ENCODE measurements at regions not wholly inside any gene's neighbourhood (a gene's known extent, or its start where the extent isn't known, plus 50 kb on each side); places are given as distances from the start of the nearest gene placed in this dataset.

GRCh38 chr12:28996688-28997087, 152.4 kb upstream of the FAR2 start:
- TF ChIP-seq USF1 (IDR thresholded peaks at IDR 0.05) = no peak
- TF ChIP-seq CEBPB (IDR thresholded peaks at IDR 0.05) = no peak
- no peak for TF ChIP-seq EP300 (IDR thresholded peaks at IDR 0.05; ENCODE audit: borderline replicate concordance)
- no peak for TF ChIP-seq RAD21 (IDR thresholded peaks at IDR 0.05; ENCODE audit: low read depth)
- TF ChIP-seq CREB1 (IDR thresholded peaks at IDR 0.05; ENCODE audit: low read depth) = no peak
- no peak for TF ChIP-seq TAF1 (IDR thresholded peaks at IDR 0.05; ENCODE audit: low read depth)
- TF ChIP-seq FOXM1 (IDR thresholded peaks at IDR 0.05; ENCODE audit: borderline replicate concordance, low read depth) = no peak
- no peak for TF ChIP-seq REST (IDR thresholded peaks at IDR 0.05; ENCODE audit: low read depth)
- no peak for TF ChIP-seq MAX (IDR thresholded peaks at IDR 0.05)
- TF ChIP-seq YY1 (IDR thresholded peaks at IDR 0.05; ENCODE audit: low read depth) = no peak

Measured in Ishikawa (cell line).